ENCODE measurements at regions not wholly inside any gene's neighbourhood (a gene's known extent, or its start where the extent isn't known, plus 50 kb on each side); places are given as distances from the start of the nearest gene placed in this dataset.

GRCh38 chr2:20147351-20147750 lies 77.6 kb downstream of the SDC1 start:
- no peaks in the 10 kb centered on the region for H3K4me1 ChIP-seq (ENCODE audit: control insufficient read depth, insufficient read depth, low read length)
- no peaks in the 10 kb centered on the region for H3K9me3 ChIP-seq (ENCODE audit: control insufficient read depth, insufficient read depth, low read depth, low read length)
- intact Hi-C loops (cut with micrococcal nuclease; ENCODE audit: unreplicated experiment): no loop called here
- ATAC-seq (no peak), DNase-seq (ENCODE audit: low read depth, low spot score) (no peak)
- BruUV-seq (replicated peaks): no TSS peak
- TF ChIP-seq CTCF (IDR thresholded peaks at IDR 0.05) (no peak), REST (IDR thresholded peaks at IDR 0.05; ENCODE audit: insufficient read depth in 1 of 2, low read depth in 2 of 2, low read length in 1 of 2) (no peak)
- in situ Hi-C loops (cut with HindIII; ENCODE audit: low pct_unique_long_range_greater_than_20kb, low sequenced_read_pairs): no loop called here
- H3K27ac ChIP-seq (ENCODE audit: low read length): no peak overlapping the region
- no peak overlapping the region for H3K4me3 ChIP-seq (ENCODE audit: low read depth in 2 of 2, low read length in 2 of 2)
- ChIA-PET CTCF (no interaction called here), POLR2A (no interaction called here)
- no peaks in the 10 kb centered on the region for H3K27me3 ChIP-seq (ENCODE audit: control insufficient read depth, insufficient read depth, low read length)
- no peaks in the 10 kb centered on the region for H3K36me3 ChIP-seq (ENCODE audit: control insufficient read depth, insufficient read depth, low read length)

GRCh38 chr2:20146401-20146800 lies 78.5 kb downstream of the SDC1 start:
- H3K27ac ChIP-seq (ENCODE audit: low read length): no peak overlapping the region
- intact Hi-C loops (cut with micrococcal nuclease; ENCODE audit: unreplicated experiment) (no loop called here), in situ Hi-C loops (cut with HindIII; ENCODE audit: low pct_unique_long_range_greater_than_20kb, low sequenced_read_pairs) (no loop called here)
- CTCF ChIA-PET: no interaction called here
- no peaks in the 10 kb centered on the region for H3K4me1 ChIP-seq (ENCODE audit: control insufficient read depth, insufficient read depth, low read length)
- BruUV-seq (replicated peaks): no TSS peak
- POLR2A ChIA-PET: no interaction called here
- H3K27me3 ChIP-seq (ENCODE audit: control insufficient read depth, insufficient read depth, low read length): no peaks in the 10 kb centered on the region
- no peaks in the 10 kb centered on the region for H3K36me3 ChIP-seq (ENCODE audit: control insufficient read depth, insufficient read depth, low read length)
- no peaks in the 10 kb centered on the region for H3K9me3 ChIP-seq (ENCODE audit: control insufficient read depth, insufficient read depth, low read depth, low read length)
- no peak overlapping the region for H3K4me3 ChIP-seq (ENCODE audit: low read depth in 2 of 2, low read length in 2 of 2)
- TF ChIP-seq POLR2AphosphoS5 (IDR thresholded peaks at IDR 0.05; ENCODE audit: low read depth, low read length) (no peak), CTCF (IDR thresholded peaks at IDR 0.05) (no peak), TCF7L2 (IDR thresholded peaks at IDR 0.05; ENCODE audit: low read depth, low read length) (no peak), REST (IDR thresholded peaks at IDR 0.05; ENCODE audit: insufficient read depth in 1 of 2, low read depth in 2 of 2, low read length in 1 of 2) (no peak)
- DNase-seq (ENCODE audit: low read depth, low spot score) (no peak), ATAC-seq (no peak)
